Central memory CD8-positive, alpha-beta T cell (primary cell): ENCODE measurements at regions not wholly inside any gene's neighbourhood (a gene's known extent, or its start where the extent isn't known, plus 50 kb on each side); places are given as distances from the start of the nearest gene placed in this dataset.
"Not testable (repeated sequence)": the region's sequence is repeated elsewhere in the genome, so short reads cannot be mapped to it uniquely, and the experiment has no call there.

Experiments used
- ATAC-seq: fragments of 150-1000 bp; cut with Tn5 transposase; replicated peaks from 2 replicates; pipeline ENCODE4 v1.10.0; 2022; ENCODE audit warnings: mild to moderate bottlenecking, moderate FRiP score, moderate number of reproducible peaks; ENCODE audit not compliant: poor library complexity, severe bottlenecking; ENCODE audit errors: extremely low read depth
- DNase-seq, 2 donors: peaks; one replicate each; pipeline ENCODE4 v3.0.0; 2021; ENCODE audit warnings: low spot score in 2 of 2
- H3K27ac Mint-ChIP-seq: one replicate; pipeline ENCODE4 v1.8.0; 2022; ENCODE audit warnings: low read depth, mild to moderate bottlenecking, moderate library complexity, mixed read lengths
- H3K27me3 Mint-ChIP-seq: one replicate; pipeline ENCODE4 v1.8.0; 2022; ENCODE audit warnings: mixed read lengths
- H3K36me3 Mint-ChIP-seq: one replicate; pipeline ENCODE4 v1.8.0; 2022; ENCODE audit warnings: mild to moderate bottlenecking, moderate library complexity, mixed read lengths; ENCODE audit not compliant: insufficient read depth
- H3K4me1 Mint-ChIP-seq: one replicate; pipeline ENCODE4 v1.8.0; 2022; ENCODE audit warnings: mixed read lengths
- H3K4me3 Mint-ChIP-seq: one replicate; pipeline ENCODE4 v1.8.0; 2022; ENCODE audit warnings: mild to moderate bottlenecking, moderate library complexity, mixed read lengths
- H3K9me3 Mint-ChIP-seq: one replicate; pipeline ENCODE4 v1.8.0; 2022; ENCODE audit warnings: mixed read lengths

- Mint-ChIP-seq H3K27ac (no peak overlapping the region), H3K4me1 (no peaks in the 10 kb centered on the region), H3K36me3 (no peaks in the 10 kb centered on the region), H3K9me3 (peaks cover 5% of the 10 kb centered on the region), H3K4me3 (no peak overlapping the region), H3K27me3 (peaks cover 10% of the 10 kb centered on the region)
- DNase-seq (no peak), ATAC-seq (no peak)
Measured at GRCh38 chr20:47428851-47429336, 72.4 kb upstream of the ZMYND8 start.

- ATAC-seq (no peak), DNase-seq (no peak)
- H3K4me1 Mint-ChIP-seq = no peaks in the 10 kb centered on the region
- H3K27me3 Mint-ChIP-seq = peaks cover 10% of the 10 kb centered on the region
- H3K4me3 Mint-ChIP-seq = no peak overlapping the region
- H3K36me3 Mint-ChIP-seq = no peaks in the 10 kb centered on the region
- H3K27ac Mint-ChIP-seq = no peak overlapping the region
- peaks cover 5% of the 10 kb centered on the region for H3K9me3 Mint-ChIP-seq
Measured at GRCh38 chr20:47429409-47429808, 72.3 kb upstream of the NCOA3 start.

GRCh38 chr20:47430862-47431588, 70.7 kb upstream of the NCOA3 start:
- Mint-ChIP-seq H3K36me3 (no peaks in the 10 kb centered on the region), H3K9me3 (peaks cover 5% of the 10 kb centered on the region), H3K27ac (no peak overlapping the region), H3K4me1 (no peaks in the 10 kb centered on the region), H3K27me3 (peaks cover 10% of the 10 kb centered on the region), H3K4me3 (no peak overlapping the region)
- ATAC-seq (no peak), DNase-seq (no peak)

- H3K9me3 Mint-ChIP-seq = no peaks in the 10 kb centered on the region
- H3K27me3 Mint-ChIP-seq = peaks cover 10% of the 10 kb centered on the region
- ATAC-seq (no peak), DNase-seq (no peak)
- H3K4me1 Mint-ChIP-seq = no peaks in the 10 kb centered on the region
- H3K4me3 Mint-ChIP-seq = no peak overlapping the region
- no peaks in the 10 kb centered on the region for H3K36me3 Mint-ChIP-seq
- peak overlapping the region; percentile 27 for H3K27ac Mint-ChIP-seq
Measured at GRCh38 chr20:47432834-47433210, 68.9 kb upstream of the NCOA3 start.

- H3K4me1 Mint-ChIP-seq = not testable (repeated sequence)
Measured at GRCh38 chr20:47434128-47434779, 67.4 kb upstream of the NCOA3 start.

GRCh38 chr20:47438464-47439381, 63.0 kb upstream of the NCOA3 start:
- peaks cover 6% of the 10 kb centered on the region for H3K4me1 Mint-ChIP-seq
- no peak overlapping the region for H3K27ac Mint-ChIP-seq
- no peaks in the 10 kb centered on the region for H3K36me3 Mint-ChIP-seq
- ATAC-seq (no peak), DNase-seq (no peak)
- no peaks in the 10 kb centered on the region for H3K27me3 Mint-ChIP-seq
- H3K4me3 Mint-ChIP-seq = no peak overlapping the region
- no peaks in the 10 kb centered on the region for H3K9me3 Mint-ChIP-seq

More at GRCh38 chr20:47434128-47434779, 67.4 kb upstream of the NCOA3 start:
- DNase-seq, H3K27me3 Mint-ChIP-seq, H3K4me3 Mint-ChIP-seq, H3K36me3 Mint-ChIP-seq, H3K27ac Mint-ChIP-seq, H3K9me3 Mint-ChIP-seq, ATAC-seq: not testable (repeated sequence)

- no peak for ATAC-seq
- peak overlapping the region; percentile 69 for H3K27ac Mint-ChIP-seq
- H3K36me3 Mint-ChIP-seq = no peaks in the 10 kb centered on the region
- H3K4me3 Mint-ChIP-seq = no peak overlapping the region
- DNase-seq = no peak
- H3K9me3 Mint-ChIP-seq = no peaks in the 10 kb centered on the region
- H3K4me1 Mint-ChIP-seq = peaks cover 6% of the 10 kb centered on the region
- no peaks in the 10 kb centered on the region for H3K27me3 Mint-ChIP-seq
Measured at GRCh38 chr20:47440857-47441773, 60.6 kb upstream of the NCOA3 start.

- ATAC-seq (no peak), DNase-seq (no peak)
- Mint-ChIP-seq H3K27me3 (no peaks in the 10 kb centered on the region), H3K4me3 (no peak overlapping the region), H3K4me1 (peaks cover 6% of the 10 kb centered on the region), H3K36me3 (no peaks in the 10 kb centered on the region), H3K27ac (peak overlapping the region; percentile 69), H3K9me3 (no peaks in the 10 kb centered on the region)
Measured at GRCh38 chr20:47441774-47442150, 59.9 kb upstream of the NCOA3 start.

- H3K4me3 Mint-ChIP-seq, H3K36me3 Mint-ChIP-seq, H3K27me3 Mint-ChIP-seq, H3K9me3 Mint-ChIP-seq, ATAC-seq, DNase-seq, H3K27ac Mint-ChIP-seq, H3K4me1 Mint-ChIP-seq: not testable (repeated sequence)
Measured at GRCh38 chr20:47443060-47443459, 58.6 kb upstream of the NCOA3 start.

GRCh38 chr20:47444584-47444983, 57.1 kb upstream of the NCOA3 start:
- Mint-ChIP-seq H3K9me3 (no peaks in the 10 kb centered on the region), H3K27ac (no peak overlapping the region), H3K4me1 (no peaks in the 10 kb centered on the region), H3K36me3 (peaks cover 1% of the 10 kb centered on the region), H3K4me3 (no peak overlapping the region), H3K27me3 (no peaks in the 10 kb centered on the region)
- ATAC-seq (no peak), DNase-seq (no peak)

GRCh38 chr20:47445291-47445690, 56.4 kb upstream of the NCOA3 start:
- Mint-ChIP-seq H3K36me3 (peaks cover 1% of the 10 kb centered on the region), H3K9me3 (no peaks in the 10 kb centered on the region), H3K4me1 (no peaks in the 10 kb centered on the region), H3K27ac (no peak overlapping the region), H3K27me3 (no peaks in the 10 kb centered on the region), H3K4me3 (no peak overlapping the region)
- no peak for DNase-seq
- ATAC-seq = no peak
